Osteoblast (primary cell): ENCODE measurements at regions not wholly inside any gene's neighbourhood (a gene's known extent, or its start where the extent isn't known, plus 50 kb on each side); places are given as distances from the start of the nearest gene placed in this dataset.

ENCODE experiments used
- DNase-seq: peaks from one replicate; pipeline ENCODE4 v3.0.0; 2011; ENCODE audit warnings: low spot score, mixed read lengths; ENCODE audit not compliant: insufficient read length; ENCODE audit errors: missing footprints
- H2AFZ ChIP-seq: 2 replicates; pipeline ENCODE4 v1.6.0; 2011; ENCODE audit warnings: mild to moderate bottlenecking, low read length
- H3K27ac ChIP-seq: 2 replicates; pipeline ENCODE4 v1.5.1; 2011; ENCODE audit warnings: mild to moderate bottlenecking, low read depth, low read length, moderate library complexity
- H3K27me3 ChIP-seq: 2 replicates; pipeline ENCODE4 v1.6.0; 2012; ENCODE audit warnings: mild to moderate bottlenecking, control low read depth, inconsistent platforms, low read length, moderate library complexity; ENCODE audit not compliant: insufficient read depth
- H3K36me3 ChIP-seq: 2 replicates; pipeline ENCODE4 v1.5.1; 2011; ENCODE audit warnings: mild to moderate bottlenecking, low read length, control low read depth, moderate library complexity; ENCODE audit not compliant: insufficient read depth
- H3K4me1 ChIP-seq: 2 replicates; pipeline ENCODE4 v1.5.1; 2011; ENCODE audit warnings: mild to moderate bottlenecking, low read length, control low read depth, moderate library complexity; ENCODE audit not compliant: insufficient read depth
- H3K4me2 ChIP-seq: 2 replicates; pipeline ENCODE4 v1.6.0; 2011; ENCODE audit warnings: mild to moderate bottlenecking, low read length; ENCODE audit not compliant: insufficient read depth
- H3K4me3 ChIP-seq: fragments of 200-600 bp; sonication (generic); 3 replicates; pipeline ENCODE4 v1.5.1; 2012; ENCODE audit warnings: mild to moderate bottlenecking, low read length, inconsistent platforms; ENCODE audit not compliant: insufficient read depth
- H3K79me2 ChIP-seq: 2 replicates; pipeline ENCODE4 v1.6.0; 2012; ENCODE audit warnings: mild to moderate bottlenecking, low read length, control low read depth, inconsistent platforms; ENCODE audit not compliant: insufficient read depth
- H3K9me3 ChIP-seq: 2 replicates; pipeline ENCODE4 v1.5.1; 2011; ENCODE audit warnings: low read depth, low read length, control low read depth
- H4K20me1 ChIP-seq: 2 replicates; pipeline ENCODE4 v1.6.0; 2012; ENCODE audit warnings: mild to moderate bottlenecking, low read length, control low read depth; ENCODE audit not compliant: insufficient read depth
- TF ChIP-seq, protein P1 (sequence below): IDR thresholded peaks from 2 replicates; pipeline ENCODE4 v1.5.1; 2011; ENCODE audit warnings: mild to moderate bottlenecking, low read depth, low read length, moderate library complexity; ENCODE audit errors: extremely low read depth

DNA sequence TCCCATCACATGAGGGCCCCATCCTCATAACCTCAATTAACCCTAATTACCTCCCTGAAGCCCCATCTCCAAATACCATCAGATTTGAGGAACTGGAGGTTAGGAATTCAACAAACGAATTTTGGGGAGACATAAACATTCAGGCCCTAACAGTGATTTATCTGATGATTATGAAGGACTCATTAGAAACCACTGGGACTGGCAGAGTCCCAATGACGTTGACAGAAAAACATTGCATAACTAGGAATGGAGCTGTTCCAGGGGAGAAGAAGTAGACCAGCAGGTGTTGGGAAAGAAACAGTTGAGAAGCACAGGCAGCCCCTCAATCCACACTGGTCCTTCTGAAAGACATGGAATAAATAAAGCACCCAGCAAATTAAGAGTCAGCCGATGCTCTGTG lies 282.0 kb downstream of the MAP2K4 start:
- Histone ChIP-seq H3K27me3 (no peaks in the 10 kb centered on the region), H3K79me2 (no peaks in the 10 kb centered on the region), H2AFZ (no peak overlapping the region), H3K36me3 (no peaks in the 10 kb centered on the region), H3K4me2 (no peak overlapping the region), H4K20me1 (no peaks in the 10 kb centered on the region), H3K9me3 (no peaks in the 10 kb centered on the region), H3K4me1 (no peaks in the 10 kb centered on the region), H3K27ac (no peak overlapping the region), H3K4me3 (no peak overlapping the region)
- DNase-seq: no peak
- TF ChIP-seq, protein P1, sequence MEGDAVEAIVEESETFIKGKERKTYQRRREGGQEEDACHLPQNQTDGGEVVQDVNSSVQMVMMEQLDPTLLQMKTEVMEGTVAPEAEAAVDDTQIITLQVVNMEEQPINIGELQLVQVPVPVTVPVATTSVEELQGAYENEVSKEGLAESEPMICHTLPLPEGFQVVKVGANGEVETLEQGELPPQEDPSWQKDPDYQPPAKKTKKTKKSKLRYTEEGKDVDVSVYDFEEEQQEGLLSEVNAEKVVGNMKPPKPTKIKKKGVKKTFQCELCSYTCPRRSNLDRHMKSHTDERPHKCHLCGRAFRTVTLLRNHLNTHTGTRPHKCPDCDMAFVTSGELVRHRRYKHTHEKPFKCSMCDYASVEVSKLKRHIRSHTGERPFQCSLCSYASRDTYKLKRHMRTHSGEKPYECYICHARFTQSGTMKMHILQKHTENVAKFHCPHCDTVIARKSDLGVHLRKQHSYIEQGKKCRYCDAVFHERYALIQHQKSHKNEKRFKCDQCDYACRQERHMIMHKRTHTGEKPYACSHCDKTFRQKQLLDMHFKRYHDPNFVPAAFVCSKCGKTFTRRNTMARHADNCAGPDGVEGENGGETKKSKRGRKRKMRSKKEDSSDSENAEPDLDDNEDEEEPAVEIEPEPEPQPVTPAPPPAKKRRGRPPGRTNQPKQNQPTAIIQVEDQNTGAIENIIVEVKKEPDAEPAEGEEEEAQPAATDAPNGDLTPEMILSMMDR: no peak

DNA sequence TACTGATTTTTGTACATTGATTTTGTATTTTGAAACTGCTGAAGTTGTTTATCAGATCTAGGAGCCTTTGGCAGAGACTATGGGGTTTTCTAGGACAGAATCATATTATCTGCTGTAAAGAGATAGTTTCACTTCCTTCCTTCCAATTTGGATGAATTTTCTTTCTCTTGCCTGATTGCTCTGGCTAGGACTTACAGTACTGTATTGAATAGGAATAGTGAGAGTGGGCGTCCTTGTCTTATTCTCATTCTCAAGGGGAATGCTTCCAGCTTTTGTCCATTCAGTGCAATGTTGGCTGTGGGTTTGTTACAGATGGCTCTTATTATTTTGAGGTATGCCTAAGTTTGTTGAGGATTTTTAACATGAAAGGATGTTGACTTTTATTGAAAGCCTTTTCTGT lies 290.1 kb downstream of the MAP2K4 start:
- Histone ChIP-seq H3K9me3 (no peaks in the 10 kb centered on the region), H4K20me1 (no peaks in the 10 kb centered on the region)
- TF ChIP-seq, protein P1: no peak

DNA sequence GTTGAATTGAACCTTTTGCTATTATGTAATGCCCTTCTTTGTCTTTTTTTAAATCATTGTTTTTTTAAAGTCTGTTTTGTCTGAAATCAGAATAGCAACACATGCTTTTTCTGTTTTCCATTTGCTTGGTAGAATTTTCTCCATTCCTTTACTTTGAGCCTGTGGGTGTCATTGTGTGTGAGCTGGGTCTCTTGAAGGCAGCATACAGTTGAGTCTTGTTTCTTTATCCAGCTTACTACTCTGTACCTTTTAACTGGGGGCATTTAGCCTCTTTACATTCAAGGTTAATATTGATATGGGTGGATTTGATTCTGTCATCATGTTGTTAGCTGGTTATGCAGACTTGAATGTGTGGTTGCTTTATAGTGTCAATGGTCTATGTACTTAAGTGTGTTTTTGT lies 292.0 kb downstream of the MAP2K4 start:
- H3K4me2 ChIP-seq: no peak overlapping the region
- no peak overlapping the region for H2AFZ ChIP-seq

More for the DNA sequence above, 290.1 kb downstream of the MAP2K4 start:
- Histone ChIP-seq H3K36me3 (no peaks in the 10 kb centered on the region), H3K27ac (no peak overlapping the region), H3K4me3 (no peak overlapping the region), H2AFZ (no peak overlapping the region), H3K27me3 (no peaks in the 10 kb centered on the region), H3K4me2 (no peak overlapping the region), H3K4me1 (no peaks in the 10 kb centered on the region), H3K79me2 (no peaks in the 10 kb centered on the region)
- no peak for DNase-seq

DNA sequence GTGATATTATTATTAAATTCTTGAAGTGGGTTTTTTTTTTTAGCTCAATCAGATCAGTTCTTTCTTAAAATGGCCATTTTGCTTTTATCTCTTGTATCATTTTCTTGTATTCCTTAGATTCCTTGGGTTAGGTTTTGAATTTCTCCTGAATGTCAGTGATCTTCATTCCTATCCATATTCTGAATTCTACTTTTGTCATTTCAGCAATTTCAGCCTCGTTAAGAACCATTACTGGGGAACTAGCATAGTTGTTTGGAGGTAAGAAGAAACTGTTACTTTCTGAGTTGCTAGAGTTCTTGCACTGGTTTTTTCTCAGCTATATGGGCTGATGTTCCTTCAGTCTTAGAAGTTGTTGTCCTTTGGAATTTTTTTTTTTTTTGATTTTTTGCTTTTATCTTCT lies 293.1 kb downstream of the MAP2K4 start:
- no peaks in the 10 kb centered on the region for H3K9me3 ChIP-seq
- no peaks in the 10 kb centered on the region for H4K20me1 ChIP-seq
- no peaks in the 10 kb centered on the region for H3K79me2 ChIP-seq
- TF ChIP-seq, protein P1: no peak
- H3K27ac ChIP-seq: no peak overlapping the region
- H3K36me3 ChIP-seq: no peaks in the 10 kb centered on the region
- no peak overlapping the region for H3K4me2 ChIP-seq
- no peaks in the 10 kb centered on the region for H3K27me3 ChIP-seq
- no peaks in the 10 kb centered on the region for H3K4me1 ChIP-seq
- no peak for DNase-seq
- no peak overlapping the region for H3K4me3 ChIP-seq
- H2AFZ ChIP-seq: no peak overlapping the region

More for the DNA sequence above, 292.0 kb downstream of the MAP2K4 start:
- Histone ChIP-seq H3K4me3 (no peak overlapping the region), H3K79me2 (no peaks in the 10 kb centered on the region), H3K9me3 (no peaks in the 10 kb centered on the region), H3K27me3 (no peaks in the 10 kb centered on the region), H3K4me1 (no peaks in the 10 kb centered on the region), H3K36me3 (no peaks in the 10 kb centered on the region), H4K20me1 (no peaks in the 10 kb centered on the region), H3K27ac (no peak overlapping the region)
- TF ChIP-seq, protein P1: no peak
- DNase-seq: no peak
